OCI-LY3 (cell line): ENCODE measurements at regions not wholly inside any gene's neighbourhood (a gene's known extent, or its start where the extent isn't known, plus 50 kb on each side); places are given as distances from the start of the nearest gene placed in this dataset.

Experiments
- H2AFZ ChIP-seq: fragments of 200-600, 300-600 bp; shearing (Covaris generic); 2 replicates; pipeline ENCODE4 v1.6.0; 2014; ENCODE audit warnings: antibody characterized with exemption, low read depth, low read length
- H3K27ac ChIP-seq: fragments of 200-600, 300-600 bp; sonication (generic); 2 replicates; pipeline ENCODE4 v1.5.1; 2014; ENCODE audit warnings: mild to moderate bottlenecking, low read length, moderate library complexity, mixed read lengths
- H3K27me3 ChIP-seq: fragments of 200-600, 300-600 bp; sonication (generic); 2 replicates; pipeline ENCODE4 v1.6.1; 2014; ENCODE audit warnings: low read depth, low read length, mixed read lengths
- H3K36me3 ChIP-seq: fragments of 200-600, 300-600 bp; sonication (generic); replicated peaks from 2 replicates; pipeline ENCODE3; 2014; ENCODE audit warnings: low read depth, low read length, mixed read lengths
- H3K4me1 ChIP-seq: fragments of 300-600, 200-600 bp; sonication (generic); 2 replicates; pipeline ENCODE4 v1.6.1; 2014; ENCODE audit warnings: low read length, mixed read lengths
- H3K4me2 ChIP-seq: fragments of 200-600, 300-600 bp; sonication (generic); 2 replicates; pipeline ENCODE4 v1.6.1; 2014; ENCODE audit warnings: low read length, mixed read lengths
- H3K4me3 ChIP-seq: fragments of 300-600, 200-600 bp; sonication (generic); 2 replicates; pipeline ENCODE4 v1.5.1; 2014; ENCODE audit warnings: antibody characterized with exemption, mild to moderate bottlenecking, low read length, moderate library complexity
- H3K79me2 ChIP-seq: fragments of 300-600, 200-600 bp; shearing (Covaris generic); 2 replicates; pipeline ENCODE4 v1.6.1; 2014; ENCODE audit warnings: mild to moderate bottlenecking, low read length, mixed read lengths
- H3K9ac ChIP-seq: fragments of 300-600, 200-600 bp; shearing (Covaris generic); 2 replicates; pipeline ENCODE4 v1.6.0; 2014; ENCODE audit warnings: mild to moderate bottlenecking, low read length, moderate library complexity
- H3K9me3 ChIP-seq: fragments of 200-600, 300-600 bp; shearing (Covaris generic); 2 replicates; pipeline ENCODE4 v1.6.1; 2014; ENCODE audit warnings: low read length, mixed read lengths; ENCODE audit not compliant: insufficient read depth
- H4K20me1 ChIP-seq: fragments of 200-600, 300-600 bp; sonication (generic); 2 replicates; pipeline ENCODE4 v1.6.1; 2016; ENCODE audit warnings: low read length, mixed read lengths; ENCODE audit not compliant: insufficient read depth
- EZH2phosphoT487 ChIP-seq: fragments of 200-600 bp; shearing (Covaris generic); IDR thresholded peaks from 2 replicates; pipeline ENCODE4 v1.6.1; 2018; ENCODE audit warnings: antibody characterized with exemption, mixed run types, low read depth
- TF ChIP-seq, protein P1 (sequence below): fragments of 200-600, 300-600 bp; sonication (generic); IDR thresholded peaks from 2 replicates; pipeline ENCODE4 v1.5.1; 2014; ENCODE audit warnings: antibody characterized with exemption, low read length, low read depth

DNA sequence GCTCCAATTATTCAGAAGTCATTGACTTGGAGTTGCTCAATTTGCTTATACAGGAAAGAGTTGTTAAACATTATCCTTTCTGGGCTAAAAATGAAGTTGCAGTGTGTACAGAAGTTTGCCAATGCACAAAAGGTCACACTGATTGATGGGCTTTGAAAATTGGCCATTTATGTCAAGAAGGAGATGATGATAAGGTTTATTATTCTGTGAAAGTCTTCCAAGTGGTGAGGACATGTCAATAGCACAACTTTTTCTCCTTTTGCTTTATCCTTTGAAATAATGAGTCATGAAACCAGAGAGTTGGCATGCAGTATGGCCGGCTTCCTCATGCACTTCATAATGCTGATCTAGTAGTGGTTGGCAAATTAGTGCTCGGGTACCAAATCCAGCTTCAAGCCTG, 848.5 kb upstream of the WWC1 start:
- Histone ChIP-seq H3K4me1 (no peaks in the 10 kb centered on the region), H2AFZ (no peak overlapping the region), H3K27me3 (no peaks in the 10 kb centered on the region), H4K20me1 (no peaks in the 10 kb centered on the region), H3K9ac (no peak overlapping the region), H3K9me3 (no peaks in the 10 kb centered on the region), H3K4me3 (no peak overlapping the region), H3K27ac (no peak overlapping the region), H3K36me3 (no peaks in the 10 kb centered on the region), H3K4me2 (no peak overlapping the region), H3K79me2 (no peaks in the 10 kb centered on the region)
- no peak for TF ChIP-seq EZH2phosphoT487
- TF ChIP-seq, protein P1, sequence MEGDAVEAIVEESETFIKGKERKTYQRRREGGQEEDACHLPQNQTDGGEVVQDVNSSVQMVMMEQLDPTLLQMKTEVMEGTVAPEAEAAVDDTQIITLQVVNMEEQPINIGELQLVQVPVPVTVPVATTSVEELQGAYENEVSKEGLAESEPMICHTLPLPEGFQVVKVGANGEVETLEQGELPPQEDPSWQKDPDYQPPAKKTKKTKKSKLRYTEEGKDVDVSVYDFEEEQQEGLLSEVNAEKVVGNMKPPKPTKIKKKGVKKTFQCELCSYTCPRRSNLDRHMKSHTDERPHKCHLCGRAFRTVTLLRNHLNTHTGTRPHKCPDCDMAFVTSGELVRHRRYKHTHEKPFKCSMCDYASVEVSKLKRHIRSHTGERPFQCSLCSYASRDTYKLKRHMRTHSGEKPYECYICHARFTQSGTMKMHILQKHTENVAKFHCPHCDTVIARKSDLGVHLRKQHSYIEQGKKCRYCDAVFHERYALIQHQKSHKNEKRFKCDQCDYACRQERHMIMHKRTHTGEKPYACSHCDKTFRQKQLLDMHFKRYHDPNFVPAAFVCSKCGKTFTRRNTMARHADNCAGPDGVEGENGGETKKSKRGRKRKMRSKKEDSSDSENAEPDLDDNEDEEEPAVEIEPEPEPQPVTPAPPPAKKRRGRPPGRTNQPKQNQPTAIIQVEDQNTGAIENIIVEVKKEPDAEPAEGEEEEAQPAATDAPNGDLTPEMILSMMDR = no peak

GRCh38 chr5:167447466-167448375, 843.7 kb upstream of the WWC1 start:
- Histone ChIP-seq H3K4me1 (no peaks in the 10 kb centered on the region), H4K20me1 (no peaks in the 10 kb centered on the region), H2AFZ (no peak overlapping the region), H3K4me3 (no peak overlapping the region), H3K9ac (no peak overlapping the region), H3K27me3 (no peaks in the 10 kb centered on the region), H3K27ac (no peak overlapping the region), H3K79me2 (no peaks in the 10 kb centered on the region), H3K36me3 (no peaks in the 10 kb centered on the region), H3K9me3 (no peaks in the 10 kb centered on the region), H3K4me2 (no peak overlapping the region)
- TF ChIP-seq, protein P1 = no peak
- no peak for TF ChIP-seq EZH2phosphoT487

DNA sequence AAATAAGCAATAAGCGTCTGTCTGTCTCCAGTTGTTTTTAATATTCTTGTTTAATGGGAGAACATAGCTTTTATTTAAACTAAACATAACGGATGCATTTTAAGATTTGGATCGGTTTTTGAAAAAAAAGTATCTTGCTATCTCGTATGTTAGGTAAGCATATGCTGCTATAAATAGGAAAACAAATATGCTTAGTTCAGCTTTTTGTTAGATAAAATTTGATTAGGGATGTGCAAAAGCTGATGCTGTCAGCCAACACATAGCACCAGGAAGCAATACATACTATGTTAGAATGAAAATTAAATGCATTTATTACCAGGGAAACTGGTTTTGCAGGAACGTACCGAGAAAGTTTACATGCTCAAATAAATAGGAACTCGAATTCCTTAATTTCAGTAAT, 843.1 kb upstream of the WWC1 start:
- no peak overlapping the region for H3K9ac ChIP-seq
- no peaks in the 10 kb centered on the region for H3K79me2 ChIP-seq
- H3K36me3 ChIP-seq = no peaks in the 10 kb centered on the region
- H3K4me3 ChIP-seq = no peak overlapping the region
- no peak overlapping the region for H3K4me2 ChIP-seq
- H3K9me3 ChIP-seq = no peaks in the 10 kb centered on the region
- no peak overlapping the region for H3K27ac ChIP-seq
- TF ChIP-seq, protein P1 = no peak
- TF ChIP-seq EZH2phosphoT487 = no peak
- no peak overlapping the region for H2AFZ ChIP-seq
- no peaks in the 10 kb centered on the region for H3K27me3 ChIP-seq
- no peaks in the 10 kb centered on the region for H4K20me1 ChIP-seq
- no peaks in the 10 kb centered on the region for H3K4me1 ChIP-seq

DNA sequence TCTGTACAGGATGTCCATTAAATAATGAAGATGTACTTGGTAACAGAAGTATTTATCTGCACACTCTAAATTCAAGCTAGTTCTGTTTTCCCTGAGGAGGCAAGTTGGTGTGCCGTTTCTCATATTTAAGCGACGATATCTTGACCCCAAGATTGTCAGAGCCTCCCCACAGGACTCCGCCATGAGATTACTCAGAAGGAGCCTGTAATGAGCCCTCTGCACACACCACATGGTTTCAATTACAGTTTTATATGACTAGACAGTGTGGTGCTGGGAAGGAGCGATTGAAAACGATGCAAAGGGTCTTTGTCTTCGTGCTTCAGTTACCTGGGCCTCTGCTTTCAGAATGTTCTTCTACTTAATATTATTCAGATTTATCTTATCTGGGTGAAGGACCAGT, 840.4 kb upstream of the WWC1 start:
- Histone ChIP-seq H3K4me3 (no peak overlapping the region), H3K9me3 (no peaks in the 10 kb centered on the region), H2AFZ (no peak overlapping the region), H3K36me3 (no peaks in the 10 kb centered on the region), H3K4me2 (no peak overlapping the region), H3K4me1 (no peaks in the 10 kb centered on the region), H3K9ac (no peak overlapping the region), H3K27ac (no peak overlapping the region), H4K20me1 (no peaks in the 10 kb centered on the region), H3K79me2 (no peaks in the 10 kb centered on the region), H3K27me3 (no peaks in the 10 kb centered on the region)
- no peak for TF ChIP-seq EZH2phosphoT487
- TF ChIP-seq, protein P1 = no peak
